Type B pancreatic cell (in vitro differentiated cells): ENCODE measurements at regions not wholly inside any gene's neighbourhood (a gene's known extent, or its start where the extent isn't known, plus 50 kb on each side); places are given as distances from the start of the nearest gene placed in this dataset.

Experiments used
- DNase-seq: peaks from one replicate; pipeline ENCODE4 v3.0.0; 2021; ENCODE audit warnings: mixed read lengths; ENCODE audit not compliant: unreplicated experiment; ENCODE audit errors: extremely low spot score
- H3K27ac Mint-ChIP-seq: 2 replicates; pipeline ENCODE4 v1.8.0; 2021; ENCODE audit warnings: mild to moderate bottlenecking, mixed read lengths
- H3K27me3 Mint-ChIP-seq: 2 replicates; pipeline ENCODE4 v1.8.0; 2021; ENCODE audit warnings: mixed read lengths
- H3K36me3 Mint-ChIP-seq: 2 replicates; pipeline ENCODE4 v1.8.0; 2021; ENCODE audit warnings: mixed read lengths
- H3K4me1 Mint-ChIP-seq: one replicate; pipeline ENCODE4 v1.8.0; 2021; ENCODE audit warnings: mixed read lengths; ENCODE audit not compliant: unreplicated experiment
- H3K4me3 Mint-ChIP-seq: 2 replicates; pipeline ENCODE4 v1.8.0; 2021; ENCODE audit warnings: mild to moderate bottlenecking, mixed read lengths
- H3K9me3 Mint-ChIP-seq: 2 replicates; pipeline ENCODE4 v1.8.0; 2021; ENCODE audit warnings: mixed read lengths
- CTCF ChIP-seq: fragments of 200-600 bp; sonication (generic); conservative IDR thresholded peaks from 2 replicates; pipeline ENCODE4 v1.5.0; 2021; ENCODE audit warnings: antibody characterized with exemption, mild to moderate bottlenecking

GRCh38 chr20:55614220-55614757 lies 391.0 kb downstream of the CBLN4 start:
- Mint-ChIP-seq H3K4me1 (no peaks in the 10 kb centered on the region), H3K9me3 (peaks cover 7% of the 10 kb centered on the region), H3K27ac (no peak overlapping the region), H3K4me3 (no peak overlapping the region), H3K36me3 (no peaks in the 10 kb centered on the region), H3K27me3 (peaks cover 4% of the 10 kb centered on the region)
- TF ChIP-seq CTCF: no peak
- DNase-seq: no peak

- H3K9me3 Mint-ChIP-seq: peaks cover 7% of the 10 kb centered on the region
- H3K4me3 Mint-ChIP-seq: no peak overlapping the region
- H3K27ac Mint-ChIP-seq: no peak overlapping the region
Observed at GRCh38 chr20:55610756-55611155, 394.6 kb downstream of the CBLN4 start.

GRCh38 chr20:55605594-55605993 lies 399.7 kb downstream of the CBLN4 start:
- TF ChIP-seq CTCF: no peak
- H3K4me3 Mint-ChIP-seq: no peak overlapping the region
- H3K27ac Mint-ChIP-seq: no peak overlapping the region
- H3K4me1 Mint-ChIP-seq: no peaks in the 10 kb centered on the region
- no peaks in the 10 kb centered on the region for H3K9me3 Mint-ChIP-seq
- H3K36me3 Mint-ChIP-seq: no peaks in the 10 kb centered on the region
- H3K27me3 Mint-ChIP-seq: no peaks in the 10 kb centered on the region
- no peak for DNase-seq

More at GRCh38 chr20:55610756-55611155, 394.6 kb downstream of the CBLN4 start:
- DNase-seq: no peak
- Mint-ChIP-seq H3K4me1 (no peaks in the 10 kb centered on the region), H3K27me3 (peaks cover 4% of the 10 kb centered on the region), H3K36me3 (no peaks in the 10 kb centered on the region)
- no peak for TF ChIP-seq CTCF

- no peak for DNase-seq
- no peaks in the 10 kb centered on the region for H3K9me3 Mint-ChIP-seq
- H3K4me1 Mint-ChIP-seq: no peaks in the 10 kb centered on the region
- no peaks in the 10 kb centered on the region for H3K27me3 Mint-ChIP-seq
- no peak for TF ChIP-seq CTCF
- H3K27ac Mint-ChIP-seq: no peak overlapping the region
- H3K4me3 Mint-ChIP-seq: no peak overlapping the region
- no peaks in the 10 kb centered on the region for H3K36me3 Mint-ChIP-seq
Observed at GRCh38 chr20:55597526-55597925, 407.8 kb downstream of the CBLN4 start.

DNA sequence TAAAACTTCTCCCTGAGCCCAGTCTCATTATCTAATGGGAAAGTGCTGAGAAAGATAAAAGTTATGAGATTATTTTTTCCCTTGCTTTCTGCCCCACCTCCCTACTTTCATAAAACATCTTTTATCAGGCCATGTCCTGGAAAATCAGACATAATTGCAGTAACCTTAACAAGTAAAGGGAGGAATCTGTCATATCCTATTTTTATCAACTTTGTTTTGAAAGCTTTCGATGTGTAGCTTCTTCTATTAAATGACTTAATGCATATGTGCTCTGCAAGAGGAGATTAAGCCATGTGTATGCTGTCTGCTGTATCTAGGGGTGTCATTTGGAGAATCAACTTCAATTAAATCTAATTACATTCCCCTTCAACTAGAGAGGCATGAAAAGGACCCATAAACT lies 408.9 kb downstream of the CBLN4 start:
- Mint-ChIP-seq H3K4me3 (no peak overlapping the region), H3K36me3 (no peaks in the 10 kb centered on the region), H3K27me3 (no peaks in the 10 kb centered on the region), H3K4me1 (no peaks in the 10 kb centered on the region), H3K27ac (no peak overlapping the region), H3K9me3 (no peaks in the 10 kb centered on the region)
- TF ChIP-seq CTCF: no peak
- DNase-seq: no peak

- DNase-seq: no peak
- no peaks in the 10 kb centered on the region for H3K9me3 Mint-ChIP-seq
- H3K27me3 Mint-ChIP-seq: no peaks in the 10 kb centered on the region
- TF ChIP-seq CTCF: no peak
- H3K36me3 Mint-ChIP-seq: no peaks in the 10 kb centered on the region
- H3K27ac Mint-ChIP-seq: no peak overlapping the region
- no peaks in the 10 kb centered on the region for H3K4me1 Mint-ChIP-seq
- H3K4me3 Mint-ChIP-seq: no peak overlapping the region
Observed at GRCh38 chr20:55592866-55593265, 412.5 kb downstream of the CBLN4 start.
